ENCODE measurements at regions not wholly inside any gene's neighbourhood (a gene's known extent, or its start where the extent isn't known, plus 50 kb on each side); places are given as distances from the start of the nearest gene placed in this dataset.
"Not testable (repeated sequence)": the region's sequence is repeated elsewhere in the genome, so short reads cannot be mapped to it uniquely, and the experiment has no call there.

- H3K36me3 ChIP-seq (ENCODE audit: insufficient read depth, low read length): no peaks in the 10 kb centered on the region
- H3K4me2 ChIP-seq (ENCODE audit: low read length): no peak overlapping the region
- H3K4me3 ChIP-seq (ENCODE audit: low read length): no peak overlapping the region
- H3K4me1 ChIP-seq (ENCODE audit: control insufficient read depth, insufficient read depth, low read length): no peaks in the 10 kb centered on the region
- H3K27me3 ChIP-seq (ENCODE audit: control insufficient read depth, insufficient read depth, low read length): no peaks in the 10 kb centered on the region
- H3K9ac ChIP-seq (ENCODE audit: low read depth, low read length): no peak overlapping the region
- no peaks in the 10 kb centered on the region for H3K9me3 ChIP-seq (replicated peaks; ENCODE audit: low read length)
Measured at GRCh38 chr1:14267991-14268390, 330.5 kb upstream of the KAZN start.

- H3K4me3 ChIP-seq (ENCODE audit: low read length): no peak overlapping the region
- no peak overlapping the region for H3K9ac ChIP-seq (ENCODE audit: low read depth, low read length)
- H3K4me1 ChIP-seq (ENCODE audit: control insufficient read depth, insufficient read depth, low read length): no peaks in the 10 kb centered on the region
- H3K4me2 ChIP-seq (ENCODE audit: low read length): no peak overlapping the region
- no peaks in the 10 kb centered on the region for H3K36me3 ChIP-seq (ENCODE audit: insufficient read depth, low read length)
- H3K27me3 ChIP-seq (ENCODE audit: control insufficient read depth, insufficient read depth, low read length): no peaks in the 10 kb centered on the region
- no peaks in the 10 kb centered on the region for H3K9me3 ChIP-seq (replicated peaks; ENCODE audit: low read length)
Measured at GRCh38 chr1:14270821-14271220, 327.7 kb upstream of the KAZN start.

GRCh38 chr1:14273811-14274210 is 324.7 kb upstream of the KAZN start:
- Histone ChIP-seq H3K27me3 (ENCODE audit: control insufficient read depth, insufficient read depth, low read length) (no peaks in the 10 kb centered on the region), H3K36me3 (ENCODE audit: insufficient read depth, low read length) (no peaks in the 10 kb centered on the region), H3K4me3 (ENCODE audit: low read length) (no peak overlapping the region), H3K9ac (ENCODE audit: low read depth, low read length) (no peak overlapping the region), H3K4me1 (ENCODE audit: control insufficient read depth, insufficient read depth, low read length) (no peaks in the 10 kb centered on the region), H3K9me3 (replicated peaks; ENCODE audit: low read length) (no peaks in the 10 kb centered on the region), H3K4me2 (ENCODE audit: low read length) (no peak overlapping the region)

- H3K4me2 ChIP-seq (ENCODE audit: low read length); H3K27me3 ChIP-seq (ENCODE audit: control insufficient read depth, insufficient read depth, low read length); H3K36me3 ChIP-seq (ENCODE audit: insufficient read depth, low read length); H3K4me3 ChIP-seq (ENCODE audit: low read length); H3K4me1 ChIP-seq (ENCODE audit: control insufficient read depth, insufficient read depth, low read length); H3K9me3 ChIP-seq (replicated peaks; ENCODE audit: low read length); H3K9ac ChIP-seq (ENCODE audit: low read depth, low read length): not testable (repeated sequence)
Measured at GRCh38 chr1:14279891-14280290, 318.6 kb upstream of the KAZN start.

- H3K4me2 ChIP-seq (ENCODE audit: low read length): no peak overlapping the region
- H3K9ac ChIP-seq (ENCODE audit: low read depth, low read length): no peak overlapping the region
- no peak overlapping the region for H3K4me3 ChIP-seq (ENCODE audit: low read length)
- H3K4me1 ChIP-seq (ENCODE audit: control insufficient read depth, insufficient read depth, low read length): no peaks in the 10 kb centered on the region
- H3K9me3 ChIP-seq (replicated peaks; ENCODE audit: low read length): no peaks in the 10 kb centered on the region
- H3K36me3 ChIP-seq (ENCODE audit: insufficient read depth, low read length): no peaks in the 10 kb centered on the region
- no peaks in the 10 kb centered on the region for H3K27me3 ChIP-seq (ENCODE audit: control insufficient read depth, insufficient read depth, low read length)
Measured at GRCh38 chr1:14280909-14281308, 317.6 kb upstream of the KAZN start.

- Histone ChIP-seq H3K4me1 (ENCODE audit: control insufficient read depth, insufficient read depth, low read length) (no peaks in the 10 kb centered on the region), H3K27me3 (ENCODE audit: control insufficient read depth, insufficient read depth, low read length) (no peaks in the 10 kb centered on the region), H3K36me3 (ENCODE audit: insufficient read depth, low read length) (no peaks in the 10 kb centered on the region), H3K4me3 (ENCODE audit: low read length) (no peak overlapping the region), H3K9me3 (replicated peaks; ENCODE audit: low read length) (no peaks in the 10 kb centered on the region), H3K4me2 (ENCODE audit: low read length) (no peak overlapping the region), H3K9ac (ENCODE audit: low read depth, low read length) (no peak overlapping the region)
Measured at GRCh38 chr1:14281412-14281811, 317.1 kb upstream of the KAZN start.

GRCh38 chr1:14282707-14283106 is 315.8 kb upstream of the KAZN start:
- no peak overlapping the region for H3K4me3 ChIP-seq (ENCODE audit: low read length)
- H3K36me3 ChIP-seq (ENCODE audit: insufficient read depth, low read length): no peaks in the 10 kb centered on the region
- no peaks in the 10 kb centered on the region for H3K27me3 ChIP-seq (ENCODE audit: control insufficient read depth, insufficient read depth, low read length)
- H3K9ac ChIP-seq (ENCODE audit: low read depth, low read length): no peak overlapping the region
- no peaks in the 10 kb centered on the region for H3K4me1 ChIP-seq (ENCODE audit: control insufficient read depth, insufficient read depth, low read length)
- H3K4me2 ChIP-seq (ENCODE audit: low read length): no peak overlapping the region
- no peaks in the 10 kb centered on the region for H3K9me3 ChIP-seq (replicated peaks; ENCODE audit: low read length)

- H3K36me3 ChIP-seq (ENCODE audit: insufficient read depth, low read length): no peaks in the 10 kb centered on the region
- no peak overlapping the region for H3K9ac ChIP-seq (ENCODE audit: low read depth, low read length)
- H3K4me2 ChIP-seq (ENCODE audit: low read length): no peak overlapping the region
- no peak overlapping the region for H3K4me3 ChIP-seq (ENCODE audit: low read length)
- H3K9me3 ChIP-seq (replicated peaks; ENCODE audit: low read length): no peaks in the 10 kb centered on the region
- H3K27me3 ChIP-seq (ENCODE audit: control insufficient read depth, insufficient read depth, low read length): no peaks in the 10 kb centered on the region
- H3K4me1 ChIP-seq (ENCODE audit: control insufficient read depth, insufficient read depth, low read length): no peaks in the 10 kb centered on the region
Measured at GRCh38 chr1:14285238-14285637, 313.2 kb upstream of the KAZN start.

GRCh38 chr1:14291182-14291581 is 307.3 kb upstream of the KAZN start:
- H3K9ac ChIP-seq (ENCODE audit: low read depth, low read length); H3K27me3 ChIP-seq (ENCODE audit: control insufficient read depth, insufficient read depth, low read length); H3K36me3 ChIP-seq (ENCODE audit: insufficient read depth, low read length); H3K4me3 ChIP-seq (ENCODE audit: low read length); H3K4me2 ChIP-seq (ENCODE audit: low read length); H3K9me3 ChIP-seq (replicated peaks; ENCODE audit: low read length); H3K4me1 ChIP-seq (ENCODE audit: control insufficient read depth, insufficient read depth, low read length): not testable (repeated sequence)

GRCh38 chr1:14292520-14292919 is 306.0 kb upstream of the KAZN start:
- H3K9me3 ChIP-seq (replicated peaks; ENCODE audit: low read length): no peaks in the 10 kb centered on the region
- H3K4me1 ChIP-seq (ENCODE audit: control insufficient read depth, insufficient read depth, low read length): peaks cover 6% of the 10 kb centered on the region
- no peak overlapping the region for H3K4me2 ChIP-seq (ENCODE audit: low read length)
- no peak overlapping the region for H3K9ac ChIP-seq (ENCODE audit: low read depth, low read length)
- no peaks in the 10 kb centered on the region for H3K36me3 ChIP-seq (ENCODE audit: insufficient read depth, low read length)
- no peaks in the 10 kb centered on the region for H3K27me3 ChIP-seq (ENCODE audit: control insufficient read depth, insufficient read depth, low read length)
- H3K4me3 ChIP-seq (ENCODE audit: low read length): no peak overlapping the region

GRCh38 chr1:14294006-14294405 is 304.5 kb upstream of the KAZN start:
- Histone ChIP-seq H3K4me1 (ENCODE audit: control insufficient read depth, insufficient read depth, low read length) (peaks cover 6% of the 10 kb centered on the region), H3K4me3 (ENCODE audit: low read length) (no peak overlapping the region), H3K27me3 (ENCODE audit: control insufficient read depth, insufficient read depth, low read length) (no peaks in the 10 kb centered on the region), H3K36me3 (ENCODE audit: insufficient read depth, low read length) (no peaks in the 10 kb centered on the region), H3K4me2 (ENCODE audit: low read length) (no peak overlapping the region), H3K9me3 (replicated peaks; ENCODE audit: low read length) (no peaks in the 10 kb centered on the region), H3K9ac (ENCODE audit: low read depth, low read length) (no peak overlapping the region)

- Histone ChIP-seq H3K9me3 (replicated peaks; ENCODE audit: low read length) (no peaks in the 10 kb centered on the region), H3K4me1 (ENCODE audit: control insufficient read depth, insufficient read depth, low read length) (peaks cover 6% of the 10 kb centered on the region), H3K36me3 (ENCODE audit: insufficient read depth, low read length) (no peaks in the 10 kb centered on the region), H3K4me2 (ENCODE audit: low read length) (no peak overlapping the region), H3K9ac (ENCODE audit: low read depth, low read length) (no peak overlapping the region), H3K4me3 (ENCODE audit: low read length) (no peak overlapping the region), H3K27me3 (ENCODE audit: control insufficient read depth, insufficient read depth, low read length) (no peaks in the 10 kb centered on the region)
Measured at GRCh38 chr1:14294860-14295536, 303.5 kb upstream of the KAZN start.

Data from skeletal muscle satellite cell (primary cell).